COLO668 (cell line): ENCODE measurements at regions not wholly inside any gene's neighbourhood (a gene's known extent, or its start where the extent isn't known, plus 50 kb on each side); places are given as distances from the start of the nearest gene placed in this dataset.

ENCODE experiments used
- DNase-seq: peaks from one replicate; lab custom pipeline; 2025; ENCODE audit not compliant: unreplicated experiment; lab: John Stamatoyannopoulos, UW

GRCh38 chr18:39743463-39743862 is 2177.9 kb upstream of the CELF4 start:
- no peak for DNase-seq

GRCh38 chr18:39741755-39742466 is 2176.3 kb upstream of the CELF4 start:
- peak; percentile 83 for DNase-seq

GRCh38 chr18:39737869-39738268 is 2172.3 kb upstream of the CELF4 start:
- DNase-seq, result no peak

- no peak for DNase-seq
Observed at GRCh38 chr18:39732918-39733317, 2167.3 kb upstream of the CELF4 start.

- no peak for DNase-seq
Observed at GRCh38 chr18:39730606-39731005, 2165.0 kb upstream of the CELF4 start.

GRCh38 chr18:39724652-39725051 is 2159.1 kb upstream of the CELF4 start:
- no peak for DNase-seq

GRCh38 chr18:39721712-39722111 is 2156.1 kb upstream of the CELF4 start:
- no peak for DNase-seq

- DNase-seq, result no peak
Observed at GRCh38 chr18:39713961-39714360, 2148.4 kb upstream of the CELF4 start.

GRCh38 chr18:39711701-39712100 is 2146.1 kb upstream of the CELF4 start:
- DNase-seq, result no peak

- no peak for DNase-seq
Observed at GRCh38 chr18:39705362-39705761, 2139.8 kb upstream of the CELF4 start.

GRCh38 chr18:39702888-39703287 is 2137.3 kb upstream of the CELF4 start:
- no peak for DNase-seq

GRCh38 chr18:39701839-39702238 is 2136.2 kb upstream of the CELF4 start:
- DNase-seq, result no peak

- no peak for DNase-seq
Observed at GRCh38 chr18:39701055-39701783, 2135.6 kb upstream of the CELF4 start.

- no peak for DNase-seq
Observed at GRCh38 chr18:39699340-39699964, 2133.9 kb upstream of the CELF4 start.

GRCh38 chr18:39698436-39698835 is 2132.8 kb upstream of the CELF4 start:
- no peak for DNase-seq

GRCh38 chr18:39693359-39693758 is 2127.8 kb upstream of the CELF4 start:
- no peak for DNase-seq

- no peak for DNase-seq
Observed at GRCh38 chr18:39692367-39693015, 2126.9 kb upstream of the CELF4 start.

GRCh38 chr18:39685303-39685902 is 2119.8 kb upstream of the CELF4 start:
- peak; percentile 20 for DNase-seq

- no peak for DNase-seq
Observed at GRCh38 chr18:39681061-39681460, 2115.5 kb upstream of the CELF4 start.

- no peak for DNase-seq
Observed at GRCh38 chr18:39675906-39676305, 2110.3 kb upstream of the CELF4 start.

- no peak for DNase-seq
Observed at GRCh38 chr18:39675368-39675767, 2109.8 kb upstream of the CELF4 start.
